ENCODE measurements at regions not wholly inside any gene's neighbourhood (a gene's known extent, or its start where the extent isn't known, plus 50 kb on each side); places are given as distances from the start of the nearest gene placed in this dataset.

GRCh38 chr10:23516530-23516929, 77.7 kb downstream of the OTUD1 start (continued):
- TF ChIP-seq SMC3 (IDR thresholded peaks at IDR 0.05; ENCODE audit: borderline replicate concordance, low read length) (peak; percentile 46; the same call in 1 of the 2 replicates), RAD21 (IDR thresholded peaks at IDR 0.05; ENCODE audit: insufficient read depth, low read depth, low read length) (peak; percentile 48)

- TF ChIP-seq HSF1 (IDR thresholded peaks at IDR 0.05; ENCODE audit: low read depth, low read length) (no peak), PML (IDR thresholded peaks at IDR 0.05; ENCODE audit: low read length) (no peak), ZNF274 (IDR thresholded peaks at IDR 0.05; ENCODE audit: insufficient read depth, insufficient read length) (no peak), TCF7 (IDR thresholded peaks at IDR 0.05; ENCODE audit: borderline replicate concordance) (no peak), POLR2AphosphoS5 (IDR thresholded peaks at IDR 0.05; ENCODE audit: low read length) (no peak), GATAD2B (conservative IDR thresholded peaks at IDR 0.05; ENCODE audit: low read depth) (no peak), TBL1XR1 (IDR thresholded peaks at IDR 0.05; ENCODE audit: low read depth, low read length) (no peak), ZBTB40 (IDR thresholded peaks at IDR 0.05; ENCODE audit: borderline replicate concordance) (peak; percentile 40; the same call in 1 of the 2 replicates)
- whole genome bisulfite sequencing (ENCODE audit: insufficient coverage, insufficient replicate concordance, low lambda C conversion rate, missing lambda C conversion rate): 43% methylated on average over 2 of the region's 2 CpGs
- Histone ChIP-seq H3K27me3 (replicated peaks in 1 of 2; ENCODE audit: control insufficient read depth in 2 of 2, insufficient read depth in 2 of 2, low read length in 1 of 2) (no peaks in the 10 kb centered on the region), H4K20me1 (ENCODE audit: control insufficient read depth, insufficient read depth) (no peaks in the 10 kb centered on the region), H3K9ac (ENCODE audit: control insufficient read depth, insufficient read depth, low read length) (no peak overlapping the region), H3K4me1 (ENCODE audit: control insufficient read depth, insufficient read depth, low read length) (no peaks in the 10 kb centered on the region), H3K79me2 (ENCODE audit: control insufficient read depth, insufficient read depth, low read length) (no peaks in the 10 kb centered on the region), H3K4me3 (no peak overlapping the region), H3K4me2 (ENCODE audit: control insufficient read depth, insufficient read depth) (no peak overlapping the region), H3K27ac (ENCODE audit: control insufficient read depth, insufficient read depth) (no peak overlapping the region), H3K9me3 (replicated peaks; ENCODE audit: control insufficient read depth, insufficient read depth, low read length) (no peaks in the 10 kb centered on the region), H3K36me3 (ENCODE audit: control insufficient read depth in 2 of 2, insufficient read depth in 2 of 2, low read length in 1 of 2) (no peaks in the 10 kb centered on the region), H2AFZ (ENCODE audit: control insufficient read depth, low read depth, low read length) (no peak overlapping the region)
- CTCF ChIA-PET: no interaction called here
- in situ Hi-C loops (cut with MboI) (no loop called here), intact Hi-C loops (cut with micrococcal nuclease; ENCODE audit: unreplicated experiment) (no loop called here)
- ATAC-seq: no peak
- SMC1A ChIA-PET (ENCODE audit: uncharacterized antibody, unreplicated experiment): no interaction called here
- DNase-seq (ENCODE audit: low read depth, low spot score): no peak
- no peak for FAIRE-seq
- POLR2A ChIA-PET: no interaction called here
- RAD21 ChIA-PET (ENCODE audit: unreplicated experiment): no interaction called here
- no TSS peak for BruUV-seq (replicated peaks)
These were observed 78.3 kb downstream of the OTUD1 start for GRCh38 chr10:23517155-23517554.

Data from GM12878 (cell line).